Activated T-helper 1 cell treated with anti-CD3 and anti-CD28 coated beads, Interleukin-12 subunit alpha, Interleukin-12 subunit beta, Interleukin-2, Interleukin-4 antibody, amounts not matched to agents 30 ng/mL and 10 ng/mL and 1 ng/mL, durations not matched to agents 14 hours and 24 hours and 36 hours (primary cell): ENCODE measurements at regions not wholly inside any gene's neighbourhood (a gene's known extent, or its start where the extent isn't known, plus 50 kb on each side); places are given as distances from the start of the nearest gene placed in this dataset.
"Not testable (repeated sequence)": the region's sequence is repeated elsewhere in the genome, so short reads cannot be mapped to it uniquely, and the experiment has no call there.

Experiments used
- DNase-seq: peaks from one replicate; pipeline ENCODE4 v3.0.0; 2021; ENCODE audit warnings: low spot score
- H3K27ac Mint-ChIP-seq: one replicate; pipeline ENCODE4 v1.8.0; 2021; ENCODE audit warnings: mild to moderate bottlenecking, mixed read lengths
- H3K27me3 Mint-ChIP-seq: one replicate; pipeline ENCODE4 v1.8.0; 2022; ENCODE audit warnings: mild to moderate bottlenecking, moderate library complexity, mixed read lengths; ENCODE audit not compliant: insufficient read depth
- H3K36me3 Mint-ChIP-seq: one replicate; pipeline ENCODE4 v1.8.0; 2021; ENCODE audit warnings: low read depth, mixed read lengths
- H3K4me1 Mint-ChIP-seq: one replicate; pipeline ENCODE4 v1.8.0; 2021; ENCODE audit warnings: low read depth, mixed read lengths
- H3K4me3 Mint-ChIP-seq: one replicate; pipeline ENCODE4 v1.8.0; 2021; ENCODE audit warnings: mild to moderate bottlenecking, moderate library complexity, mixed read lengths
- H3K9me3 Mint-ChIP-seq: one replicate; pipeline ENCODE4 v1.8.0; 2021; ENCODE audit warnings: mixed read lengths
- intact Hi-C: fragments of 100-400 bp; cut with micrococcal nuclease; formaldehyde crosslinking; loops from one replicate; pipeline ENCODE4 v1.15.1; 2024

- H3K4me3 Mint-ChIP-seq, result not testable (repeated sequence)
These were observed 417.7 kb upstream of the POU3F2 start for GRCh38 chr6:98416497-98417158.

GRCh38 chr6:98433325-98434056, 400.9 kb upstream of the POU3F2 start:
- intact Hi-C loops, result no loop called here
- Mint-ChIP-seq H3K9me3 (no peaks in the 10 kb centered on the region), H3K27me3 (no peaks in the 10 kb centered on the region), H3K4me1 (no peaks in the 10 kb centered on the region), H3K36me3 (no peaks in the 10 kb centered on the region), H3K27ac (no peak overlapping the region), H3K4me3 (no peak overlapping the region)
- DNase-seq, result no peak

More at GRCh38 chr6:98416497-98417158, 417.7 kb upstream of the POU3F2 start:
- H3K36me3 Mint-ChIP-seq, DNase-seq, H3K27me3 Mint-ChIP-seq, H3K9me3 Mint-ChIP-seq, intact Hi-C loops, H3K27ac Mint-ChIP-seq, H3K4me1 Mint-ChIP-seq: not testable (repeated sequence)

GRCh38 chr6:98443633-98444032, 390.7 kb upstream of the POU3F2 start:
- DNase-seq, result no peak
- H3K4me1 Mint-ChIP-seq, result no peaks in the 10 kb centered on the region
- intact Hi-C loops, result no loop called here
- H3K4me3 Mint-ChIP-seq, result no peak overlapping the region
- H3K9me3 Mint-ChIP-seq, result no peaks in the 10 kb centered on the region
- no peak overlapping the region for H3K27ac Mint-ChIP-seq
- no peaks in the 10 kb centered on the region for H3K36me3 Mint-ChIP-seq
- no peaks in the 10 kb centered on the region for H3K27me3 Mint-ChIP-seq

- Mint-ChIP-seq H3K4me3 (no peak overlapping the region), H3K36me3 (no peaks in the 10 kb centered on the region), H3K9me3 (no peaks in the 10 kb centered on the region), H3K27me3 (no peaks in the 10 kb centered on the region), H3K4me1 (no peaks in the 10 kb centered on the region), H3K27ac (no peak overlapping the region)
- intact Hi-C loops, result no loop called here
- DNase-seq, result no peak
These were observed 381.7 kb upstream of the POU3F2 start for GRCh38 chr6:98452685-98453084.

- H3K27ac Mint-ChIP-seq, result no peak overlapping the region
- H3K36me3 Mint-ChIP-seq, result no peaks in the 10 kb centered on the region
- DNase-seq, result no peak
- H3K4me1 Mint-ChIP-seq, result no peaks in the 10 kb centered on the region
- intact Hi-C loops, result no loop called here
- H3K27me3 Mint-ChIP-seq, result no peaks in the 10 kb centered on the region
- no peak overlapping the region for H3K4me3 Mint-ChIP-seq
- H3K9me3 Mint-ChIP-seq, result no peaks in the 10 kb centered on the region
These were observed 379.5 kb upstream of the POU3F2 start for GRCh38 chr6:98454809-98455322.

GRCh38 chr6:98458708-98459107, 375.7 kb upstream of the POU3F2 start:
- Mint-ChIP-seq H3K27ac (no peak overlapping the region), H3K27me3 (no peaks in the 10 kb centered on the region), H3K4me3 (no peak overlapping the region), H3K4me1 (no peaks in the 10 kb centered on the region), H3K9me3 (no peaks in the 10 kb centered on the region), H3K36me3 (no peaks in the 10 kb centered on the region)
- no peak for DNase-seq
- intact Hi-C loops, result no loop called here

- Mint-ChIP-seq H3K27me3 (no peaks in the 10 kb centered on the region), H3K27ac (no peak overlapping the region), H3K4me1 (no peaks in the 10 kb centered on the region), H3K4me3 (no peak overlapping the region), H3K9me3 (no peaks in the 10 kb centered on the region), H3K36me3 (no peaks in the 10 kb centered on the region)
- DNase-seq, result no peak
- intact Hi-C loops, result no loop called here
These were observed 371.1 kb upstream of the POU3F2 start for GRCh38 chr6:98463038-98464000.

- H3K27ac Mint-ChIP-seq, result no peak overlapping the region
- H3K9me3 Mint-ChIP-seq, result peaks cover 4% of the 10 kb centered on the region
- DNase-seq, result no peak
- no peaks in the 10 kb centered on the region for H3K4me1 Mint-ChIP-seq
- H3K27me3 Mint-ChIP-seq, result no peaks in the 10 kb centered on the region
- H3K4me3 Mint-ChIP-seq, result no peak overlapping the region
- intact Hi-C loops, result no loop called here
- H3K36me3 Mint-ChIP-seq, result no peaks in the 10 kb centered on the region
These were observed 367.3 kb upstream of the POU3F2 start for GRCh38 chr6:98467091-98467490.

- Mint-ChIP-seq H3K27ac (no peak overlapping the region), H3K36me3 (no peaks in the 10 kb centered on the region), H3K9me3 (peaks cover 4% of the 10 kb centered on the region), H3K4me1 (no peaks in the 10 kb centered on the region), H3K4me3 (no peak overlapping the region), H3K27me3 (no peaks in the 10 kb centered on the region)
- DNase-seq, result no peak
- intact Hi-C loops, result no loop called here
These were observed 366.5 kb upstream of the POU3F2 start for GRCh38 chr6:98467902-98468301.

GRCh38 chr6:98469141-98469540, 365.2 kb upstream of the POU3F2 start:
- intact Hi-C loops, result no loop called here
- Mint-ChIP-seq H3K27ac (no peak overlapping the region), H3K9me3 (peaks cover 4% of the 10 kb centered on the region), H3K27me3 (no peaks in the 10 kb centered on the region), H3K36me3 (no peaks in the 10 kb centered on the region), H3K4me1 (no peaks in the 10 kb centered on the region), H3K4me3 (no peak overlapping the region)
- DNase-seq, result no peak

- peaks cover 4% of the 10 kb centered on the region for H3K9me3 Mint-ChIP-seq
- no peak for DNase-seq
- no peak overlapping the region for H3K4me3 Mint-ChIP-seq
- no peak overlapping the region for H3K27ac Mint-ChIP-seq
- intact Hi-C loops, result no loop called here
- no peaks in the 10 kb centered on the region for H3K27me3 Mint-ChIP-seq
- H3K4me1 Mint-ChIP-seq, result no peaks in the 10 kb centered on the region
- H3K36me3 Mint-ChIP-seq, result no peaks in the 10 kb centered on the region
These were observed 363.6 kb upstream of the POU3F2 start for GRCh38 chr6:98470821-98471220.

- Mint-ChIP-seq H3K36me3 (no peaks in the 10 kb centered on the region), H3K27me3 (no peaks in the 10 kb centered on the region), H3K27ac (no peak overlapping the region), H3K9me3 (peaks cover 4% of the 10 kb centered on the region), H3K4me1 (no peaks in the 10 kb centered on the region), H3K4me3 (no peak overlapping the region)
- intact Hi-C loops, result no loop called here
- no peak for DNase-seq
These were observed 362.9 kb upstream of the POU3F2 start for GRCh38 chr6:98471444-98471843.

GRCh38 chr6:98477231-98477630, 357.1 kb upstream of the POU3F2 start:
- Mint-ChIP-seq H3K36me3 (no peaks in the 10 kb centered on the region), H3K9me3 (peaks cover 6% of the 10 kb centered on the region), H3K27ac (no peak overlapping the region), H3K27me3 (no peaks in the 10 kb centered on the region), H3K4me3 (no peak overlapping the region), H3K4me1 (no peaks in the 10 kb centered on the region)
- DNase-seq, result no peak
- intact Hi-C loops, result no loop called here
